HG02885 (cell line): ENCODE measurements at regions not wholly inside any gene's neighbourhood (a gene's known extent, or its start where the extent isn't known, plus 50 kb on each side); places are given as distances from the start of the nearest gene placed in this dataset.

Experiments used
- ATAC-seq: cut with Tn5 transposase; IDR thresholded peaks from one replicate; pipeline ENCODE4 v1.9.1; 2021; ENCODE audit warnings: mild to moderate bottlenecking; ENCODE audit not compliant: unreplicated experiment, poor library complexity

DNA sequence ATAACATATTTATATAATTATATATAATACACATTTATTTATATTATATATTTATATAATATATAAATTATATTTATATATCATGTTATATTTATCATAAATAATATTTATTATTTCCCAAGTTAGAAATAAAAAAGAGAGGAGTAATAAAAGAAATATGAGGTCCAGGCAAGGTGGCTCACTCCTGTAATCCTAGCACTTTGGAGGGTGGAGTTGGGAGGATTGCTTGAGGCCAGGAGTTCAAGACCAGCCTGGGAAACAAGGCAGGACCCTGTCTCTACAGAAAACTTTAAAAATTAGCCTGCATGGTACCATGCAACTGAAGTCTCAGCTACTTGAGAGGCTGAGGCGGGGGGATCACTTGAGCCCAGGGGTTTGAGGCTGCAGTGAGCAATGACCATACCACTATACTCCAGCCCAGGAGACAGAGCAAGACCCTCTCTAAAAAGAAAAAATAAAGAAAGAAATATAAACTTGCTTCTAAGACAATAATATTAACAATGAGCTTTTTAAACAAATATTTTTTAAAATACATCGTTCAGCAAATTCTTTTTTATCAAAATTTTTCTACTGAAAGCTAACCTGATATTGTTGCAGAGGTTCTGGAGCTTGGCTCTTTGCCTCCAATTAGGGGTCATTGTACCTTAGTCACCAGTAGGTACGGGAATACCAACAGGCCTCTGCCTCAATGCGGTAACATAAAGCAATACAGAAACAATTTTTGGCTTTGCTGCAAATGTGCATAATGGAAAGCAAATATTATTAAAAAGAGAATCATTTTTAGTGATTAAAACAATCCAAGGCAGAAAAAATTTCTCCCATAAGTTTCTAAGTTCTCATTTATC lies 290.0 kb downstream of the SETD4 start:
- ATAC-seq: no peak

- ATAC-seq: no peak
These were observed 292.1 kb downstream of the SETD4 start for GRCh38 chr21:35768187-35768586.

DNA sequence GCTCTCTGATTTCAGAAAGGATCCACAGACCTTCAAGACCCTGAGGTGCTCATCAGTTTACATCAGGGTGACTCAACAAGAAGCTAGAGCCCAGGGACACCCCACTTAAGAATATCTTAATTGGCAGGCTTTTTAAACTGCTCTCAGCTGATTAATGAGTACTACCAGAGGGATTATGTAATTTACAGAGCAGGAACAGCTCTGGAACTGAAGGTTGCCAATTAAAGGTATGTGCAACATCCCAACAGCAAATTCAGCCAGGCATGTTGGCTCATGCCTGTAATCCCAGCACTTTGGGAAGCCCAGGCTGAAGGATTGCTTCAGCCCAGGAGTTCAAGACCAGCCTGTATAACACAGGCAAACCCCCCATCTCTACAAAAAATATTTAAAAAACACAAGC lies 295.7 kb downstream of the SETD4 start:
- ATAC-seq: no peak

DNA sequence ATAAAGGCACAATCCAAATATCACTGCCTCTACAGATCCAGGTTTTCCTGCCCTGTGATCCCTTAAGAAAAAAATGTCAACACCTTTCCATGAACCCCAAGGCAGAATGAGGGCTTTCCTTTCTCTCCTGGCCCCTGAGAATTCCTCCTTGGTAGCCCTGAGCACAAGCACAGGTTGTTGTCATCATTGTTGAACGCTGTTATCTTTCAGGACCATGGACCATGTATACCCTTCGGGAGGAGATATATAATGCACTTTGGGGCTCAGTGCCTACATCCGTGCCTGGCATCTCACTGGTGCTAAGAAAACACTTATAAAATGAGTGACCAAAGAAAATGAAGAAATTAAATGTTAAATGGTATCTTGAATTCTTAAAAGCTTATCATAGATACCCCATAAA lies 296.2 kb downstream of the SETD4 start:
- ATAC-seq: no peak

GRCh38 chr21:35754583-35754982 lies 305.7 kb downstream of the SETD4 start:
- no peak for ATAC-seq

DNA sequence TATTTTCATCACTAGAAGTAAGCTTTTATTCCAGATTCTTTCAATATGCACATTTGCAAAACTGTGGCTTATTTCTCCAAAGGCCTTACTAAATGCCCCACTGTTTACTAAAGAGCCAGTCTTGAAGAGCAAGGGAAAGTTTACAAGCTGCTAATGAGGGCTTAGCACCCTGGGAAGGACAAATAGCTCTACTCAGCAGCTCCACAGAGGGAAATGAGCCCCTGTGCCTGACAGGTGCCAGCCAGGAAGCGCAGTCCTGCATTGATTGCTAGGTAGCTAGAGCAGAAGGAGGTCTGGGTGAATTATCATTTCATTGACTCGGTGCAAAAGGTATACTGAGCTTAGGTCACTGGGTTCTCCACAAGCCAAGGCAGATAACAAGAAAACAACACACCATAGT lies 307.0 kb downstream of the SETD4 start:
- ATAC-seq: no peak

- ATAC-seq: no peak
These were observed 309.2 kb downstream of the SETD4 start for GRCh38 chr21:35751171-35751570.

DNA sequence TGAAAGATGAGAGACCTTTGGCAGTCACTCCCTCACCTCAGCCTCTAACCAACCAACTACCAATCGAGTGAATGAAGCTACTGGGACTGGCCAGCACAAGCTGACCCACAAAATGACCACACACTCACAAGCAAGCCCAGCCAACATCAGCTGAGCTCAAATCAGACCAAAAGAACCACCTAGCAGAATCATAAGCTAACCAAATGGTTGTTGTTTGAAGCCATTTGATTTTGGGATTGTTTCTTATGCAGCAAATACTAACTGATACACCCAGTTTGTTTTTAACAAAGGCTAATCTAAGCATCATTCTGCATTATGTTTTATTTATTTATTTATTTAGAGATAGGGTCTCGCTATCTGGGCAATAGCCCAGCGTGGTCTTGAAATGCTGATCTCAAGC lies 310.4 kb downstream of the SETD4 start:
- ATAC-seq: no peak

DNA sequence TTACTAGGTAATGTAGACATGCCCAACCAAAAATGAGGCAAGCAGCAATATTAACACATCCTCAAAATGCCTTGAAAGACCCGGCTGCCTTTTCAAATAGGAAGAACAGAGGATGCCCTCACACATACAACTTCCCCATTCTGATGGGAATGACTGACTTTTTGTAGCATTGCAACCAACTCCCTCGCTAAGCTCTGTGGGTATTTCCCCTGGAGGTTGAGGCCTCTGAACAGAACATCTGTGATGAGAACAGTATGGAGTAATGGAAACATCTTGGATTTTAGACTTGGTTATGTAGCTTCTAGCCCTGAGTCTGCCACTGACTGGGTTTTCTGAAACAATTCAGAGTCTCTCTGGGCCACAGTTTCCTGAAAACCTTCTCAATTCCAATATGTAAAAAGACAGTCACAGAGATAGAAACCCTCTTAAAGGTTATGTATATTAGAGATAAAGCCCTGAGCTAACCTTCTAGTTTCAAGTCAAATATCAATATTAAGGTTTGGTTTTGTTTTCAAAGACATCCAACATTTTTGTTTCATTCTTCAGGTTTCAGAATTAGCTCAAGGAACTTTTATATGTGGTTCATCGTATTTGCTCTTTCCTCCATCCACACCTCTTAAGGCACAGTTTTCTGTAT lies 311.5 kb downstream of the SETD4 start:
- ATAC-seq: no peak

DNA sequence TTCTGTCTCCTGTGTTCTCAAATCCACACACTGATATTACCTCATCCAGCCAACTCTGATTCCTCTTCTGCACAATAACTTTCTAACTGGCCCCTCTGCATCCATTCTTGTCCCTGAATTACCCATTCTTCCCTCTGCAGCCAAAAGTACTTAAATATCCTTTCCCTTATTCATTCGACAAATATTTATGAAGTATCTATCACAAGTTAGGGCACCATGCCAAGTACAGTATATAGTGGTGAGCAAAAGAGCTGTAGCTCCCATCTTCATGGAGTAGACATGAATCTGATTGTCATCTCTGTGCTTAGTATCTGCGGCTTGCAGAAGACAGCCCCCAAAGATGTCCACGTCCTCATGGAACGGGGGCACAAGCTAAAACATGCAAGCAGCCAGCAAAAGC lies 316.8 kb downstream of the SETD4 start:
- ATAC-seq: no peak

DNA sequence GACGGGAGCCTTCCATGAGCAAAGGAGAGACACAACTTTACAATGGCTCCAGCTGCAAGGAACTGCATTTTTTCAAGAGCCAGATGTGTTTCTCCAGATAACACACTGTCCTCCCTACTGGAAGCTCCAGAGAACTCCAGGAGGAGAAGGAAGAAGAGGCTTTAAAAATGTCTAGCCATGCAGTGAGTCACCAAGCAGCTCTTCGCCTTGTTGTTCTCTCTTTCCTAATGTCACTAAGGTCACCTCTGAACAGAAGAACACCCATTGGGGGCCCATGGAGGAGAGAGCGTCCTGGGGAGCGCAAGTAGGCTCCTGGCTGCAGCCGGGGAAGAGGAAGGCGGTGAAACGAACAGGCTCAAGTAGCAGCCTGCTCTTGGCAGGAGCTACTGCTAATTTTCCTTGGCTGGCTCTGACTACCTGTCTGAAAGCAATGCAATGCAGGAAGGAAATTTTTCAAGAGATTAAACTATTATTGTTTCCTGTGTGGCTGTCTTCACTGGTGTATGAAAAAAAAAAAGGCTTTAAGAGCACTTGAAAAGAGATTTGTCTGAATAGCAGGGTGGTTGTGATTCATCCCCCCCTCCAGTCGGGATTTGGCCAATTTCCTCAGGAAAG lies 321.9 kb downstream of the SETD4 start:
- ATAC-seq: no peak

GRCh38 chr21:35737899-35738346 lies 322.4 kb downstream of the SETD4 start:
- ATAC-seq: no peak

- no peak for ATAC-seq
These were observed 322.9 kb downstream of the SETD4 start for GRCh38 chr21:35737449-35737848.

DNA sequence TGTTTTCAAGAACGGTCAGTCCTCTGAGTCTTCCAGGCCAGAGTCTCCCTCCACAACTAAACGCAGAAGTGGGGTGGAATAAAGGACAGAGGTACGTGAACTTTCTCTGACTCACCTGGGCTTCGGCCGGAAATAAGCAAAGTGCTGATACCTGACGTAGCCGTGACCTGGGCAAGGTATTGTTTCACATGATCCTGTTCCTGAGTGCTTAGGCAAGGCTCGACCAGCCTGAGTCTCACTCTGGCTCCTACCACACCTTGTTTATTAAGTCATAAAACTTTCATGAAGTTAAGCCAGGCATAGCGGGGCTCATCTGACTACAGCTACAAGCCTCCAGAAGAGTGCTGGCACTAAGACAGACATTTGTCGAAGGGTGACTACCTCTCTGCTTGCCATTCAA lies 327.5 kb downstream of the SETD4 start:
- no peak for ATAC-seq

DNA sequence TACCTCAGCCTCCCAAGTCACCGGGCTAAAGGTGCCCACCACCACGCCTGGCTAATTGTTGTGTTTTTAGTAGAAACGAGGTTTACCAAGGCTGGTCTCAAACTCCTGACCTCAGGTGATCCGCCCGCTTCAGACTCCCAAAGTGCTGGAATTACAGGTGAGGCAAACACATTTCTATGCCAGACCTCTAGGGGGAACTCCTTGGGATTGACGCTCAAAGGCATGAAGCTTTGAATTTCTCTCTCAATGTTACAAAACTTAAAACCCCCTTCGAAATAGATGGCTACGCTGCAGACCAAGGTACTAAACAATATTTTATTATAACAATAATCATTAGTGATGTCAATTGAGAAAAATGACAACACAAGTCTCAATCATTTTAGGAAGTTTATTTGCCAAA lies 330.0 kb downstream of the SETD4 start:
- ATAC-seq: no peak

DNA sequence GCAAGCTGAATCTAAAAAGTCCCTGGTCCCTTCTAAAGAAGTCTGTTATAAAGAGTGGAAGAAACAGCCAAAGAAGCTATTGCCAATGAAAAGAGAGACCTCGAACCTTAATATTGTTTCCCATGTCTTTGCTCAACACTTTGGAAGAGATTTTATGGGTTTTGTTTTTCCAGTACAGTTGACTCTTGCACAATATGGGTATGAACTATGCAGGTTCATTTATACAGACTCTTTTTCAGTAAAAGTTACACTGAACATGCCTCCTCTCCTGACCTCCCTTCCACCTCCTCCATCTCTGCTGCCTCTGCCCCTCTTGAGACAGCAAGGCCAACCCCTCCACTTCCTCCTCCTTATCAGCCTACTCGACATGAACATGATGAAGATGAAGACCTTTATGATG lies 332.5 kb downstream of the SETD4 start:
- ATAC-seq: no peak

GRCh38 chr21:35724156-35724555 lies 336.2 kb downstream of the SETD4 start:
- ATAC-seq: no peak

DNA sequence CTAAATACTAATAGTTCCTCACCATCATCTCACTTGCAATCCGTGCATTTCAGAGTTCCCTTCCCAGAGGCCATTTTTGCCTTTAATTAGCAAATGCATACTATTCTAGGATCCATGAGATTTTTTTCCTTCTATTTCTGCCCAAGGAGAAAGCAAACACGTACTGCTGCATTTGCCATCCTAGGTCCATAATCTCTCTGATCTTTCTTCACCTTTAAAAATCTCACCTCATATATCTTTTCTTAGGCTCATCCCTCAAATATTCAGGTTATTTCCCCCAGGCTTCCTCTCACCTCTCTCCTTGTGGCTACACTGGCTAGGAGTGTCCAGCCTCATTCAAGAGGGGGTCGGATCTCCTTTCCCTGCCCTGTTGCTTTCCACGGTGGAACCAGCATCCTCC lies 338.6 kb downstream of the SETD4 start:
- no peak for ATAC-seq

GRCh38 chr21:35720208-35720731 lies 340.1 kb downstream of the SETD4 start:
- ATAC-seq: no peak

GRCh38 chr21:35719080-35719479 lies 341.2 kb downstream of the SETD4 start:
- ATAC-seq: no peak

DNA sequence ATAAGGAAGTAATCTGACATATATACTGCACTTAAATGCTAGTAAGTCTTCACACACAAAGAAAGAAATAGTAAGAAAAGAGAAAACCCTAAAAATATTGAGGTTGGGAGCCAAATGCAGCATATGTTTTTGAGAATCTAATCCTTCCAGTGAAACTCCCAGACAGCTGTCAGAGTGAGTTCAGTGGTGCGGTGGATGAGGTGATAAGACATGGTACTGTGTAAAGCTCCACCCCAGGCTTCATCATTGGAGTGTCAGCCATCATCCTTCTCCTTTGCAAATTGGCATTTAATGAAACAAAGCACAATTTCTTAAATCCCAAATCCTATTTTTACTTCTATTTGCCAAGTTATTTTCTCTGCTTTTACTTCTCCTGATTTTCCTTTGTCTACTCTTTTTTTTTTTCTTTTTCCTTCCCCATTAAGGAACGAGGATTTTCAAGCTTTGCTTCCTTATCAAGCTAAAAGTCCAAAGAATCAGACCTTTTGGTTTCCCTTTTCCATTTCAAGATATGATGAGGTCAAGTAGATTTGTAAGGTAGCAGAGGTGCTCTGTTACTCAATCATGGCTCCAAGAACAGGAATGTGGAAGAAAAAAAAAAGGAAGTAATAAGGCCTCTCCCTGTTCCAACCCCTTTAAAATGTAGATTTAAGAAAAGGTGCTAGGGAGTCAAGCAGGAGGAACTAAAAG lies 343.3 kb downstream of the SETD4 start:
- no peak for ATAC-seq
